A549 (cell line): ENCODE measurements at regions not wholly inside any gene's neighbourhood (a gene's known extent, or its start where the extent isn't known, plus 50 kb on each side); places are given as distances from the start of the nearest gene placed in this dataset.

Experiments
- CHD2 ChIP-seq: fragments of 150-350 bp; IDR thresholded peaks from 2 replicates; pipeline ENCODE4 v1.6.1; 2014; ENCODE audit warnings: low read length; ENCODE audit not compliant: partially characterized antibody
- CHD4 ChIP-seq: fragments of 200-600 bp; sonication (generic); IDR thresholded peaks from 2 replicates; pipeline ENCODE4 v1.6.1; 2016; ENCODE audit warnings: antibody characterized with exemption, mild to moderate bottlenecking, borderline replicate concordance
- EP300 ChIP-seq, 2 experiments: fragments of >200 bp; sonication (Bioruptor Twin); formaldehyde crosslinking; IDR thresholded peaks; 2 replicates in 1 of 2; 3 replicates in 1 of 2; pipeline ENCODE4 v1.6.1; 2016 to 2017
- HOXB13 ChIP-seq: fragments of 250-450 bp; sonication (Bioruptor Pico); IDR thresholded peaks from 2 replicates; pipeline ENCODE4 v1.5.0; 2020; ENCODE audit warnings: low read depth, mild to moderate bottlenecking, moderate library complexity
- JUN ChIP-seq, 2 experiments: fragments of >200 bp; sonication (Bioruptor Twin); formaldehyde crosslinking; IDR thresholded peaks; 2 replicates in 1 of 2; 3 replicates in 1 of 2; pipeline ENCODE4 v1.6.1; 2016 to 2017
- KDM1A ChIP-seq: fragments of 200-600 bp; sonication (generic); IDR thresholded peaks from 2 replicates; pipeline ENCODE4 v1.6.1; 2016; ENCODE audit warnings: low read depth, mild to moderate bottlenecking
- MAX ChIP-seq: IDR thresholded peaks from 2 replicates; pipeline ENCODE4 v1.6.1; 2012
- POLR2A ChIP-seq: IDR thresholded peaks from 2 replicates; pipeline ENCODE4 v1.6.1; 2012; ENCODE audit warnings: mild to moderate bottlenecking, low read length
- RFX5 ChIP-seq: fragments of 450-650 bp; IDR thresholded peaks from 2 replicates; pipeline ENCODE4 v1.7.1; 2014; ENCODE audit warnings: antibody characterized with exemption, mild to moderate bottlenecking, moderate library complexity
- SMC3 ChIP-seq: fragments of >200 bp; sonication (Bioruptor Twin); formaldehyde crosslinking; IDR thresholded peaks from 3 replicates; pipeline ENCODE4 v1.6.1; 2018; ENCODE audit warnings: inconsistent platforms
- TF ChIP-seq, protein P1 (sequence below): fragments of >200 bp; sonication (Bioruptor Twin); formaldehyde crosslinking; IDR thresholded peaks from 3 replicates; pipeline ENCODE4 v1.5.1; 2016
- TF ChIP-seq, protein P2 (sequence below): fragments of 150-350 bp; IDR thresholded peaks from 2 replicates; pipeline ENCODE4 v1.6.1; 2014; ENCODE audit warnings: low read depth, mild to moderate bottlenecking, low read length
- TF ChIP-seq, protein P3 (sequence below): fragments of 250-450 bp; sonication (Bioruptor Pico); IDR thresholded peaks from 2 replicates; pipeline ENCODE4 v1.5.0; 2021; ENCODE audit warnings: mild to moderate bottlenecking, moderate library complexity, borderline replicate concordance
- TF ChIP-seq, protein P4 (sequence below): fragments of 200-600 bp; sonication (generic); IDR thresholded peaks from 2 replicates; pipeline ENCODE4 v1.6.1; 2016; ENCODE audit warnings: antibody characterized with exemption, mild to moderate bottlenecking, moderate library complexity

- no peak for TF ChIP-seq CHD4
- TF ChIP-seq JUN (IDR thresholded peaks at IDR 0.05) = no peak
- no peak for TF ChIP-seq EP300 (IDR thresholded peaks at IDR 0.05)
- TF ChIP-seq SMC3 = no peak
- TF ChIP-seq, protein P1, sequence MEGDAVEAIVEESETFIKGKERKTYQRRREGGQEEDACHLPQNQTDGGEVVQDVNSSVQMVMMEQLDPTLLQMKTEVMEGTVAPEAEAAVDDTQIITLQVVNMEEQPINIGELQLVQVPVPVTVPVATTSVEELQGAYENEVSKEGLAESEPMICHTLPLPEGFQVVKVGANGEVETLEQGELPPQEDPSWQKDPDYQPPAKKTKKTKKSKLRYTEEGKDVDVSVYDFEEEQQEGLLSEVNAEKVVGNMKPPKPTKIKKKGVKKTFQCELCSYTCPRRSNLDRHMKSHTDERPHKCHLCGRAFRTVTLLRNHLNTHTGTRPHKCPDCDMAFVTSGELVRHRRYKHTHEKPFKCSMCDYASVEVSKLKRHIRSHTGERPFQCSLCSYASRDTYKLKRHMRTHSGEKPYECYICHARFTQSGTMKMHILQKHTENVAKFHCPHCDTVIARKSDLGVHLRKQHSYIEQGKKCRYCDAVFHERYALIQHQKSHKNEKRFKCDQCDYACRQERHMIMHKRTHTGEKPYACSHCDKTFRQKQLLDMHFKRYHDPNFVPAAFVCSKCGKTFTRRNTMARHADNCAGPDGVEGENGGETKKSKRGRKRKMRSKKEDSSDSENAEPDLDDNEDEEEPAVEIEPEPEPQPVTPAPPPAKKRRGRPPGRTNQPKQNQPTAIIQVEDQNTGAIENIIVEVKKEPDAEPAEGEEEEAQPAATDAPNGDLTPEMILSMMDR = no peak
- TF ChIP-seq MAX = no peak
- no peak for TF ChIP-seq CHD2
- TF ChIP-seq, protein P2, sequence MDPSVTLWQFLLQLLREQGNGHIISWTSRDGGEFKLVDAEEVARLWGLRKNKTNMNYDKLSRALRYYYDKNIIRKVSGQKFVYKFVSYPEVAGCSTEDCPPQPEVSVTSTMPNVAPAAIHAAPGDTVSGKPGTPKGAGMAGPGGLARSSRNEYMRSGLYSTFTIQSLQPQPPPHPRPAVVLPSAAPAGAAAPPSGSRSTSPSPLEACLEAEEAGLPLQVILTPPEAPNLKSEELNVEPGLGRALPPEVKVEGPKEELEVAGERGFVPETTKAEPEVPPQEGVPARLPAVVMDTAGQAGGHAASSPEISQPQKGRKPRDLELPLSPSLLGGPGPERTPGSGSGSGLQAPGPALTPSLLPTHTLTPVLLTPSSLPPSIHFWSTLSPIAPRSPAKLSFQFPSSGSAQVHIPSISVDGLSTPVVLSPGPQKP = no peak
- TF ChIP-seq, protein P3, sequence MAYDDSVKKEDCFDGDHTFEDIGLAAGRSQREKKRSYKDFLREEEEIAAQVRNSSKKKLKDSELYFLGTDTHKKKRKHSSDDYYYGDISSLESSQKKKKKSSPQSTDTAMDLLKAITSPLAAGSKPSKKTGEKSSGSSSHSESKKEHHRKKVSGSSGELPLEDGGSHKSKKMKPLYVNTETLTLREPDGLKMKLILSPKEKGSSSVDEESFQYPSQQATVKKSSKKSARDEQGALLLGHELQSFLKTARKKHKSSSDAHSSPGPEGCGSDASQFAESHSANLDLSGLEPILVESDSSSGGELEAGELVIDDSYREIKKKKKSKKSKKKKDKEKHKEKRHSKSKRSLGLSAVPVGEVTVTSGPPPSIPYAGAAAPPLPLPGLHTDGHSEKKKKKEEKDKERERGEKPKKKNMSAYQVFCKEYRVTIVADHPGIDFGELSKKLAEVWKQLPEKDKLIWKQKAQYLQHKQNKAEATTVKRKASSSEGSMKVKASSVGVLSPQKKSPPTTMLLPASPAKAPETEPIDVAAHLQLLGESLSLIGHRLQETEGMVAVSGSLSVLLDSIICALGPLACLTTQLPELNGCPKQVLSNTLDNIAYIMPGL (CRISPR knock-in tag) = no peak
- TF ChIP-seq HOXB13 (CRISPR knock-in tag) = no peak
- TF ChIP-seq POLR2A = no peak
- no peak for TF ChIP-seq RFX5
- no peak for TF ChIP-seq KDM1A
- TF ChIP-seq, protein P4, sequence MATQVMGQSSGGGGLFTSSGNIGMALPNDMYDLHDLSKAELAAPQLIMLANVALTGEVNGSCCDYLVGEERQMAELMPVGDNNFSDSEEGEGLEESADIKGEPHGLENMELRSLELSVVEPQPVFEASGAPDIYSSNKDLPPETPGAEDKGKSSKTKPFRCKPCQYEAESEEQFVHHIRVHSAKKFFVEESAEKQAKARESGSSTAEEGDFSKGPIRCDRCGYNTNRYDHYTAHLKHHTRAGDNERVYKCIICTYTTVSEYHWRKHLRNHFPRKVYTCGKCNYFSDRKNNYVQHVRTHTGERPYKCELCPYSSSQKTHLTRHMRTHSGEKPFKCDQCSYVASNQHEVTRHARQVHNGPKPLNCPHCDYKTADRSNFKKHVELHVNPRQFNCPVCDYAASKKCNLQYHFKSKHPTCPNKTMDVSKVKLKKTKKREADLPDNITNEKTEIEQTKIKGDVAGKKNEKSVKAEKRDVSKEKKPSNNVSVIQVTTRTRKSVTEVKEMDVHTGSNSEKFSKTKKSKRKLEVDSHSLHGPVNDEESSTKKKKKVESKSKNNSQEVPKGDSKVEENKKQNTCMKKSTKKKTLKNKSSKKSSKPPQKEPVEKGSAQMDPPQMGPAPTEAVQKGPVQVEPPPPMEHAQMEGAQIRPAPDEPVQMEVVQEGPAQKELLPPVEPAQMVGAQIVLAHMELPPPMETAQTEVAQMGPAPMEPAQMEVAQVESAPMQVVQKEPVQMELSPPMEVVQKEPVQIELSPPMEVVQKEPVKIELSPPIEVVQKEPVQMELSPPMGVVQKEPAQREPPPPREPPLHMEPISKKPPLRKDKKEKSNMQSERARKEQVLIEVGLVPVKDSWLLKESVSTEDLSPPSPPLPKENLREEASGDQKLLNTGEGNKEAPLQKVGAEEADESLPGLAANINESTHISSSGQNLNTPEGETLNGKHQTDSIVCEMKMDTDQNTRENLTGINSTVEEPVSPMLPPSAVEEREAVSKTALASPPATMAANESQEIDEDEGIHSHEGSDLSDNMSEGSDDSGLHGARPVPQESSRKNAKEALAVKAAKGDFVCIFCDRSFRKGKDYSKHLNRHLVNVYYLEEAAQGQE = no peak
These were observed 113.0 kb downstream of the SNRPN start for GRCh38 chr15:25067725-25068309.
